ENCODE measurements at regions not wholly inside any gene's neighbourhood (a gene's known extent, or its start where the extent isn't known, plus 50 kb on each side); places are given as distances from the start of the nearest gene placed in this dataset.

- TF ChIP-seq SUZ12 (IDR thresholded peaks at IDR 0.05) (no peak), SP1 (IDR thresholded peaks at IDR 0.05) (no peak), HDGF (IDR thresholded peaks at IDR 0.05; ENCODE audit: borderline replicate concordance) (no peak), FOXM1 (IDR thresholded peaks at IDR 0.05; ENCODE audit: borderline replicate concordance) (no peak), TARDBP (IDR thresholded peaks at IDR 0.05) (no peak), ELF4 (IDR thresholded peaks at IDR 0.05) (no peak), CTBP1 (IDR thresholded peaks at IDR 0.05; ENCODE audit: borderline replicate concordance) (no peak)
Observed at GRCh38 chr4:27087306-27088045, 226.8 kb downstream of the STIM2 start.

Data from HEK293T (cell line).